RWPE2 (cell line): ENCODE measurements at regions not wholly inside any gene's neighbourhood (a gene's known extent, or its start where the extent isn't known, plus 50 kb on each side); places are given as distances from the start of the nearest gene placed in this dataset.

Experiments
- ATAC-seq: fragments of 200-7000 bp; cut with Tn5 transposase; 3 replicates; pipeline ENCODE4 v1.9.1; 2021; ENCODE audit warnings: low read depth
- DNase-seq: peaks from one replicate; pipeline ENCODE4 v3.0.0-alpha.2; 2020; ENCODE audit warnings: low spot score
- H3K27ac ChIP-seq: fragments of 450-650 bp; 2 replicates; pipeline ENCODE4 v1.5.1; 2017; ENCODE audit warnings: mild to moderate bottlenecking; ENCODE audit not compliant: poor library complexity, severe bottlenecking
- H3K27me3 ChIP-seq: fragments of 250-450 bp; sonication (Bioruptor Pico); 2 replicates; pipeline ENCODE4 v1.5.1; 2021; ENCODE audit warnings: mild to moderate bottlenecking, moderate library complexity; ENCODE audit not compliant: insufficient read depth, poor library complexity, severe bottlenecking
- H3K36me3 ChIP-seq: fragments of 250-450 bp; sonication (Bioruptor Pico); 2 replicates; pipeline ENCODE4 v1.5.1; 2020; ENCODE audit warnings: low read depth, mild to moderate bottlenecking, moderate library complexity
- H3K4me1 ChIP-seq: fragments of 250-450 bp; sonication (Bioruptor Pico); 2 replicates; pipeline ENCODE4 v1.5.1; 2021; ENCODE audit warnings: mild to moderate bottlenecking, moderate library complexity; ENCODE audit not compliant: insufficient read depth, poor library complexity, severe bottlenecking
- H3K4me3 ChIP-seq: fragments of 250-450 bp; sonication (Bioruptor Pico); 2 replicates; pipeline ENCODE4 v1.5.1; 2021; ENCODE audit warnings: mild to moderate bottlenecking, moderate library complexity; ENCODE audit not compliant: severe bottlenecking
- H3K9me3 ChIP-seq: fragments of 250-450 bp; sonication (Bioruptor Pico); 2 replicates; pipeline ENCODE4 v1.5.1; 2021; ENCODE audit warnings: mild to moderate bottlenecking, moderate library complexity; ENCODE audit not compliant: severe bottlenecking
- TF ChIP-seq, protein P1 (sequence below): fragments of 450-650 bp; IDR thresholded peaks from one replicate; pipeline ENCODE4 v1.5.1; 2017; ENCODE audit warnings: mild to moderate bottlenecking, moderate library complexity; ENCODE audit not compliant: poor library complexity, severe bottlenecking

DNA sequence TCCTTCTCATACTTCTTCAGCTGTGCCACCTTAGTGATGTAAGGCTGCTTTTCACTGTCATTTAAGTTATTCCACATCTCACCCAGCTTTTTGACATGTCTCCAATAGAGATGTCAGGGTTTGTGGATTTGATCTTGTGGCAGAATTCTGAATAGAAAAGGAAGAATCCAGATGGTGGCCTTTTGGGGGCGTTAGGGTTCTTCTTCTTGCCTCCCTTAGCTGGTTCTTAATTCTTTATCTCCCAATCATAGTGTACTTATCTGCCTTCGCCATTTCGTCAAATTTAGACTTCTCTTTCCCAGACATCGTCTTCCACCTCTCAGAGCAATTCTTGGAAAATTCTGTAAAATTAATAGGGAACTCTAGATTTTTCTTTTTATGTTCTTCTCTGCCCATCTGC is 422.9 kb downstream of the GJA1 start:
- Histone ChIP-seq H3K27me3 (no peaks in the 10 kb centered on the region), H3K4me3 (no peak overlapping the region), H3K27ac (no peak overlapping the region), H3K4me1 (no peaks in the 10 kb centered on the region), H3K36me3 (no peaks in the 10 kb centered on the region), H3K9me3 (no peaks in the 10 kb centered on the region)
- ATAC-seq: no peak
- TF ChIP-seq, protein P1, sequence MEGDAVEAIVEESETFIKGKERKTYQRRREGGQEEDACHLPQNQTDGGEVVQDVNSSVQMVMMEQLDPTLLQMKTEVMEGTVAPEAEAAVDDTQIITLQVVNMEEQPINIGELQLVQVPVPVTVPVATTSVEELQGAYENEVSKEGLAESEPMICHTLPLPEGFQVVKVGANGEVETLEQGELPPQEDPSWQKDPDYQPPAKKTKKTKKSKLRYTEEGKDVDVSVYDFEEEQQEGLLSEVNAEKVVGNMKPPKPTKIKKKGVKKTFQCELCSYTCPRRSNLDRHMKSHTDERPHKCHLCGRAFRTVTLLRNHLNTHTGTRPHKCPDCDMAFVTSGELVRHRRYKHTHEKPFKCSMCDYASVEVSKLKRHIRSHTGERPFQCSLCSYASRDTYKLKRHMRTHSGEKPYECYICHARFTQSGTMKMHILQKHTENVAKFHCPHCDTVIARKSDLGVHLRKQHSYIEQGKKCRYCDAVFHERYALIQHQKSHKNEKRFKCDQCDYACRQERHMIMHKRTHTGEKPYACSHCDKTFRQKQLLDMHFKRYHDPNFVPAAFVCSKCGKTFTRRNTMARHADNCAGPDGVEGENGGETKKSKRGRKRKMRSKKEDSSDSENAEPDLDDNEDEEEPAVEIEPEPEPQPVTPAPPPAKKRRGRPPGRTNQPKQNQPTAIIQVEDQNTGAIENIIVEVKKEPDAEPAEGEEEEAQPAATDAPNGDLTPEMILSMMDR: no peak
- DNase-seq: no peak

DNA sequence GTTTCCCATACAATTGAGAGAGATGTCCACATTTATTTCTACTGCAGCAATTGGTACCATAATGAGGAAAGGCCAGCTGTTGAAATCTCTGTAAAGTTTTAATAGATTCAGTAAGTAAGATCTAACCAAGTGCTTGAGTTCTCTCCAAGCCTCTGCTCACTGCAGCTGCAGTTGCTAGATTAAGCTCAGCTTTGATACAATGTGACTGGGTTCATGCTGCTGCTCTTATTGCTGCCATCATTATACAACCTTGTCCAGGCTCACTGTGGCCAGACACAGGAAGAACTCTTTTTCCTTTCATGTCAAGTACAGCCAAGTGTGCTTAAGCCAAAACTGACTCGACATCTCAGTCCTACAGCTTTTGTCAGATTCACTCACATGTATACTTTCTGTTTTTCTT is 423.5 kb downstream of the GJA1 start:
- ATAC-seq (no peak), DNase-seq (no peak)
- Histone ChIP-seq H3K4me3 (no peak overlapping the region), H3K27ac (no peak overlapping the region), H3K27me3 (no peaks in the 10 kb centered on the region), H3K36me3 (no peaks in the 10 kb centered on the region), H3K9me3 (no peaks in the 10 kb centered on the region), H3K4me1 (no peaks in the 10 kb centered on the region)
- TF ChIP-seq, protein P1: no peak

DNA sequence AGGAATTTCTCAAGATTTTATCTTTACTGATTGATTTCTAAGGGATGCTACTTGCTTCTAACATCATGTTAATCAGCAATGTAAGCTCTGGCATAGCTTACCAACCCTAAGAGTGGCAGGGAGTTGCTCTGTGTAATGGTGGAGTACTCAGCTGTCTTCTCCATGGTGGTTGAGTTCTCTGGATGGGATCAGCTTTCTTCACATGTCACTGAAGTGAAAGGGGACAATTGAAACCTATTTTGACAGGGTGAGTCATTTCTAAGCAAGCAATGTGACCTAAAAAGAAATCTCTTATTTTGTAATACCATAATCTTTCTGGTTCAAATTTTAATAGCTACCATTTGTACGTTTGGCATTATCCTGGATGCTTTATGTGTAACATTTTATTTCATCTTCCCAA is 430.4 kb downstream of the GJA1 start:
- Histone ChIP-seq H3K27ac (no peak overlapping the region), H3K4me1 (no peaks in the 10 kb centered on the region), H3K4me3 (no peak overlapping the region), H3K36me3 (no peaks in the 10 kb centered on the region), H3K27me3 (no peaks in the 10 kb centered on the region), H3K9me3 (no peaks in the 10 kb centered on the region)
- TF ChIP-seq, protein P1: no peak
- ATAC-seq: no peak
- no peak for DNase-seq

DNA sequence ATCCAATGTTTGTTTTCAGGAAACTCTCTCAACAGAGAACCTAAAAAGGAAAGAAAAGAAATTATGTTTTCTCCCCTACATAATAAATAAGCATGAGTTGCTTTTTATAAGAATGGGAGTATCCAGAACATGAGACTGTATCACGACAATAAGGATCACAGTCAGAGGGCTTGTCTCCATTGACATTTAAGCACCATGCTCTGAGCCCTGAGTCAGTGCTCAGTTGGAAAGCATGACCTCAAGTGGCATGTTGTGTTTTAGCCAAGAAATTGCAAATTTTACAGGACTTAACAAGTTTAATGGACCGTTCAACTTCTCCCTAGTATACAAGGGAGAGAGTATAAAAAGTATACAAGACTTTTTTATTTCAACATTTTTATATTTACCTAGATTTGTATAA is 431.6 kb downstream of the GJA1 start:
- TF ChIP-seq, protein P1: no peak
- DNase-seq (no peak), ATAC-seq (no peak)
- H3K27ac ChIP-seq: no peak overlapping the region
- no peaks in the 10 kb centered on the region for H3K9me3 ChIP-seq
- H3K4me3 ChIP-seq: no peak overlapping the region
- no peaks in the 10 kb centered on the region for H3K27me3 ChIP-seq
- H3K36me3 ChIP-seq: no peaks in the 10 kb centered on the region
- no peaks in the 10 kb centered on the region for H3K4me1 ChIP-seq

DNA sequence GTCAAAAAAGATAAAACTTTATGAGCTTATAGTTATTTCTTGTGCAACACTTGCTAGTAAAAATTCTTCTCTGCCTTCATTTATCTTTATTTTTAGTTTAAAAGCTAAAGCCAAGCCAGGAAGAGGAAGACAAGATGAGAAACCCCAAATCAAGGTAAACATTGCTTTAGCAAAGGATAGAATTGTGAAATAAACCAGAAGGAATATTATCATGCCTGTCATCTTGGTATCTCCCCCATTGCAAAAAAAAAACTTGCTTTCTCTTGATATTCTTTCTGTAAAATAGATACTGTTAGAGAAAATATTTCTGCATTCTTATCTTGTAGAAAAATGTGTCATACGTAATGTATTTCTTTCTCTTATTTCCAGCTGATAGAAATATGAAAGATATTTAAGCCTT is 432.8 kb downstream of the GJA1 start:
- TF ChIP-seq, protein P1: no peak
- H3K4me3 ChIP-seq: no peak overlapping the region
- H3K4me1 ChIP-seq: no peaks in the 10 kb centered on the region
- no peak overlapping the region for H3K27ac ChIP-seq
- H3K36me3 ChIP-seq: no peaks in the 10 kb centered on the region
- no peak for ATAC-seq
- H3K27me3 ChIP-seq: no peaks in the 10 kb centered on the region
- no peaks in the 10 kb centered on the region for H3K9me3 ChIP-seq
- DNase-seq: no peak
